ENCODE measurements at regions not wholly inside any gene's neighbourhood (a gene's known extent, or its start where the extent isn't known, plus 50 kb on each side); places are given as distances from the start of the nearest gene placed in this dataset.

DNA sequence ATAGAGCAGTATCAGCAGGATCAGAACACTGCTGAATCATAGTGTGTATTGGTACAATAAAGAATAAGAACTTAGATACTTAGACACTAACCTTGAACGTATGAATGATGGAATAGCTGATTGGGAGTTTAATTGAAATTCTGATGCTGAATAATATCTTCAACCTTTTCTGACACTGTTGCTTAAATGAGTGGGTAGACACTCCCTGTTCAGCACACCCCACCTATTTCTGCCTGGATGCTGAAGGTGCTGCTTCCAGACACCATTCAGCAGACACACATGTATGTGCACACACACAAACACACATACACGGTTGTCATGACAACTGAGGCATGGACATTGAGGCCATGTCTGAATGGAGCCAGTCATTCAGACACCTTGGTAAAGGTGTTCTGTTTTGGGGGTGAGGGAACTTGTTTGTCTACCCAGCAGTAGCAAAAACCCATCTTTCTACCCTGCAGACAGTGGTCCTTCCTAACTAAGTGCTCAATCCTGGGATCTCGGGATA, 54.3 kb downstream of the TMEM215 start:
- DNase-seq (ENCODE audit: low read depth) = no peak

DNA sequence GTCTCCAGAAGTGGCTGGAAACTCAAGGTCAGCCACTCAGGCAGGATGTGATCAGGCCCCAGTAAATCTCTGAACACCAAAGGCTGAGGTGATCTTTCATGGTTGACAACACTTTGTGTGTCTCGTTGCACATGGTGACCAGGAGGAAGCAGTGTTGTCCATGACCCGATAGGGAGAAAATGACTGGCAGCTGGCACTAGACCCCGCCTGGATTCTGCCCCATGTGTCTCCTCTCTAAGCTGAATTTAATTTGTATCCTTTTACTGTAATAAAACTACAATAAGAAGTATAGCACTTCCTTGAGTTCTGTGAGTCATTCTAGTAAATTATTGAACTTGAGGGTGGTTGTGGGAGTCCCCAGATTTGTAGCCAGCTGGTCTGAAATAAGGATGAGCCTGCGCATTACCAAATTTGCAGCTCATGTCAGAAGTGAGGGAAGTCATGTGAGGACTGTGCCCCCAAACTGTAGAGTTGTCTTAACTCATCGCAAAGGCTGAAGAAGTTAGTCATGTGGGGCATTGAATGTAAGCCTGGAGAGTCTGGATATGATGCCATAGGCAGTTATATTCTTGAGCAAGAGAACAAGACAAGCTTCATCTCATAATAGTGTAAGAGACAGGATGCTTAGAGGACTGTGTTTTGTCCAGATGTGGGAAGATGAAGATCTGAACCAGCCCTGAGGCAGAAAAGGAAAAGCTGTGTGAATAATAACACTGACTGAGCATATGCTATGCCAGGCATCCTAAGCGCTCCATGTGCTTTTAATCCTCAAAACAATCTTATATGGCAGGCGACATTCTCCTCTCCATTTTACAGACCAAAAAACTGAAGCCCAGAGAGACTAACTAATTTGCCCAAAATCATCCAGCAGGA, 55.9 kb downstream of the TMEM215 start:
- DNase-seq (ENCODE audit: low read depth) = no peak

DNA sequence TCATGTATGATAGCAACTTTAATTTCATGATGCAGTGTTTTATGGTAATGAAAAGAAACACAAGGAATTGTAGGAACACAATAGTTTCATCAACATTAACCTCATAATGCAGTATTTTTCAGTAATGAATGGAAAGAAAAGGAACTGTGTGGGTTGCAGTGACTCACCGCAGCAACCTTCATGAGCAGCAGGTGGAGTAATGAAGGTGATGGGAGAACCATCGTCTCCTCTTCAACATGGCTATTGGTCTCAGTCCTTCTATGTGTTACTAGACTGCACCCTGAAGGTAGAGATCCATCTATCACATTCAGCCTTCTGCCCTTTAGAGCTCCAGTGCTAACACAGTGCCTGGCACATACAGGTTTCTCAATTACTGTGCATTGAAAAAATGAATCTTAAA, 58.0 kb downstream of the TMEM215 start:
- DNase-seq (ENCODE audit: low read depth) = no peak

DNA sequence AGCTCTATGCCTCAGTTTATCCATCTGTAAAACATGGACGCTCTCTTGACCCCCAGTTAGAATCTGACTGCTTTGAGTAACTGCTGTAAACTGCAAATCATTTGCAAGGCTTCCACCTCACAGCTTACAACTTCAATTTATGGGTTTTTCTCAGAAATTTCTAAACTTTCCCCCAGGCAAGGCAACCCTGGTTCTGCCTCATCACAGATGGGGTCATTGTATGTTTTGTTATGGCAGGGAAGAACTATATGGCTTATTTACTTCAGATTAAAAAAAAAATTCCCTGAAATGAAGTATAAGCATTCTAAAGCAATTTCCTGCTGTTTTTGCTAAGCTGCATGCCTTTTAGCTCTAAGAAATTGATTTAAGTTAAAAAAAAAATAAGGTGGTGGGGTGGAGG, 60.0 kb downstream of the TMEM215 start:
- DNase-seq (ENCODE audit: low read depth) = no peak

DNA sequence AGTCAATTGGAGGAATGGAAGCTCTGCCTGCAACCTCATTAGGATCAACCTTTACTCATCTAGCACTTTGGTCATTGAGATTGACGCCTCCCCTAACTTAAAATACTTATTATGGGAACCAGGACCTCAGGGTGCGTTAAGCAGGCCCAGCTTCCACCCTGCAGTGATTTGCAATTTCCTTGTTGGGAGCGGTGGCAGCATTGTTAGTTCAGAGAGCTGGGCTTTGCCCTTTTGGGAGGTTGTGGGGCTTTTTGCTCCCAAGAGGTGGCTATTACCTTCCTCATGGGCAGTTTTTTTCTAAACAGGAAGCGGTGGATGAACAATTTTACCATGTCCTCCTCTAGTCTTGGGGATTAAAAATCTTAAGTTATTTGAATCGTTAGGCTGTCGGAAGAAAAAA, 60.9 kb downstream of the TMEM215 start:
- no peak for DNase-seq (ENCODE audit: low read depth)

DNA sequence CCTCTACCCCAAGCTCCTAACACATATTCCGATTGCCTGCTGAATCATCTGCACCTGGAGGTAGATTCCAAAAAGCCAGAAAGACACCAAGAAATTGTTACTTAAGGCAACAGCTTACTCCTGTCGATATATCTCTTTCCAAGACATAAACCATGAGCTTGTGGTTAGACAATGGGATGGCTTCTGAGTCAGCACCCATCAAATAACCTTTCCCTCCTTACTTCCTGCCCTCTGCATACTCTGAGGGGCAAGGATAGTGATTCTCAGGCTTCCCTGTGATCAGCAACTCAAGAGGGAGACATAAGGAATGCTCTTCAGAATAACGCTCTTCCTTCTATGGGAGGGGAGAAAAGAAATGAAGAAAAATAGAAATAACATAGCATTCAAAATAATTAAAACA, 70.9 kb downstream of the TMEM215 start:
- no peak for DNase-seq (ENCODE audit: low read depth)

DNA sequence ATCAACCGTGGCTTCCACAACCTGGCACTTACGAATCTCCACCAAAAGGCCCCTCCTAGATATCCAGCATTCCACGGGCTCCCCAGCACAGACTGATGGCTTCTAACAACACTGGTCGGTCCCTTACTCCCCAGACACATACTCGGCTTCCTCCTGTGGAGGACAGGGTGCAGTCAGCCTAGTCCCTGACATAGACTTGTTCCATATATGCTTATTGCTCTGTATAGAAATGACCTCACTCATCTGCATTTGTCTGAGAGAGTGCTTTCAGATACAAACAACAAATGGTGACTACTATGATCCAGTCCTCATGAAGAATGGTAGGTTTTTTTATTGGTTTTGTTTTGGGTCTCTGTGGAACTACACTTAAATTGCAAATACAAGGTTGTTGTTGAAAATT, 72.4 kb downstream of the TMEM215 start:
- DNase-seq (ENCODE audit: low read depth) = no peak

DNA sequence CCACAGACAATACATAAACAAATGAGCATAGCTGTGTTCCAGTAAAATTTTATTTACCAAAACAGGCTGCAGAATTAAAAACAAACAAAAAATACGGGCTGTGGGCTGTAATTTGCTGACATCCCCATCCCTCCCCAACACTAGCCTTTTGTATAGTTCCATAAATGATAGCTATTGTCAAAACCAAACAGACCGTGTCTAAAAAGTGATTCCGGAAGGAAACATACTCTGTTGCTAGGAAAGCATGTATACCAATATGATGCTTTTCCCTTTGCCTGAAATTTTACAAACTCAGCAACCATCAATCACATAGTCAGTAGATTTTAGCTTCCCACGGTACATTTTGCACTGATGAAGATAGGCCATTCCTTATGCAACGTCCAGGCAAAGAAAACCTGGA, 80.0 kb downstream of the TMEM215 start:
- DNase-seq (ENCODE audit: low read depth) = no peak

DNA sequence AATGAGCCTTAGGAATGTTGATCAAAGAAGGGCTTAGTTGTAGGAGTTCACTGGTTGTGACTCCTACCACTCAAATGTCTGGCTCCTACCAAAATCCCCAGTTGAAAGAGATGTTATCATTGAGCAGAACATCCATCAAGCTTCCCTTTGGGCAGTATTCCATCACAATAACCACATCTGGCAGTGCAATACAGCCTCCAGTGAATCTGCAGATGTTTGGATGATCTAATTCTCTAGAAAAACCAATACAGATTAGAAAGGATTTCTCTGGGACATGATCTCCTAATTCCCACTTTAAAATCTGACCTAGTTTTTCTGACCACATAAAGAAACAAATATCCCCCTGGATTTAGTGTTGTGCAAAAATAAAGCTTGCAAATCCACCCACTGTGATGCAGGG, 81.6 kb downstream of the TMEM215 start:
- DNase-seq (ENCODE audit: low read depth) = no peak

DNA sequence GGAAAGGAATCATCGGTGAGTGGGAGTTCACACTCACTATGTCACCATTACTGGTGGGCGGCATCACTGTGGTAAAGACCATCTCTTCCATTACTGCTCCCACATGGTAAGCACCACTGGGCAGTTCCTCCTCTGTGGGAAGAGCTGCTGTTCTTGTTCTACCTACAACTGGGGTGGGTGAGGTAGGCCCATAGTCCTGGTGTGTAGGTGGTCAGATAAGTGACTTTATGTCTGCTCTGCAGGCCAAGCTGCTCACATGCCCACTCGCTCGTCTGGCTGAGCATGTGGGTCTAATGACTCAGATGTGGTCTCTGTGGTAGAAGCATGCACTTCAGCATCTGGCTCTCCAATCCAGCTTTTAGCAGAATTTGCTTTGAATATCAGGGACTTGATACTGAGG, 82.9 kb downstream of the TMEM215 start:
- DNase-seq (ENCODE audit: low read depth) = no peak

DNA sequence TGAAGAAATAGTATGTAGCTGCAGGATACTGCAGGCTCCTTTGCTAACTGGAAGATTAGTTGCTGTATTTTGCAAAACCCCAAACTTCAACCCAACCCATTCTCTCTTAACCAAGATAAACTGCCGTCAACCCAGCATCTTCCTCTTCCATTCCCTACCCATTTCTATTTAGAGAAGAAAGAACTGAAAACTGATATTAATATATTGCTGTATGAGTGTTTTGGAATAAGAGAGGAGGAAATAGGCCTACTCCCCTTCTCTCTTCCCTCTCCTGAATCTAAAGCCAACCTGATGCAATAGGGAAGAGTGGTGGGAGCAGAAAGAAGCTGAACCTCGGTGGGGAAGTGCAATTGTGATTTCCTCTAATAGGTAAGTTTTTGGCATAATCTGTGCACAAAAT, 83.7 kb downstream of the TMEM215 start:
- no peak for DNase-seq (ENCODE audit: low read depth)

DNA sequence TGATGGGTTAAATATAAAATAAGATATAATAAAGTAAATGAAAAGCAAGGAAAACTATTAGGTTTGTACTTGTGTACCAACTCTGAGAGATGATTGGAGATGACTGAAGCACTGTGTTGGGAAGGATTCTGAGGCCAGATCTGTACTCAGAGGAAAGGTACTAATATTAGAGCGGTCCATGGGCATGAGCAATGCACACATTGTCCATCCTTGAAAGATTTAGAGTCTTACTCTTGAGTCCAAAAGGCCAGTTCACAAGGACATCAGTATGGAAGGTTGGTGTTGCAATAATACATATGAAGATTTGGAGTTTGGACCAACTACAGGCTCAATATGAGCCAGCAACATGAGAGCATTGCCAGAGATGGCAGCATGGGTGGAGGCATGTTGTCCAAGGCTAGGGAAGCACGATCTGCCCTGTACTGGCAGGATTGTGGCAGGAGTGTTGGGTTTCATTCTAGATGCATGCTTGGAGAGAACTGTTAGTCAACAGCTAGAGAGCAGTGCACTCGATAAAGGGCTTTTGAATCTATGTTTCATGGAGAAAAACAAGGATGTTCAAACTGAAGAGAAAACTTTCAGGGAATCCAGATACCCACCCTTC, 84.4 kb downstream of the TMEM215 start:
- DNase-seq (ENCODE audit: low read depth) = no peak

DNA sequence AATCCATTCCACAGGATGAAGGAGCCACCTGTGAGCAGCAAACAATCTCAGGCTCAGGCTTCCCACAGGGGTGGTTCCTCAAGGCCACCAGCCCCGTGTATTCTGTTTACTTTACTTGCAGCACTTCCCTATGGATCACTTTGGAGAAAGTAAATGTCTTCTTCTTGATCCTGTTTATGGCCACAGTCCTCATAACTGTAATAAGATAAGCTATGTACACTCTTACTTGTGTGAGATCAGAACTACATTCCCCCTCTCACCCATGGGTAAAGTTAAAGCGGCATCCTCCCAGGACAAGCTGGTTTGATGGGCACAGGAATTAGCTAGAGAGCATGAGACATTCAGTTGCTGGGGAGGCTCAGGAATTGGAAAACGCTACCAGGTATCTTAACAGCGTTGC, 86.1 kb downstream of the TMEM215 start:
- no peak for DNase-seq (ENCODE audit: low read depth)

DNA sequence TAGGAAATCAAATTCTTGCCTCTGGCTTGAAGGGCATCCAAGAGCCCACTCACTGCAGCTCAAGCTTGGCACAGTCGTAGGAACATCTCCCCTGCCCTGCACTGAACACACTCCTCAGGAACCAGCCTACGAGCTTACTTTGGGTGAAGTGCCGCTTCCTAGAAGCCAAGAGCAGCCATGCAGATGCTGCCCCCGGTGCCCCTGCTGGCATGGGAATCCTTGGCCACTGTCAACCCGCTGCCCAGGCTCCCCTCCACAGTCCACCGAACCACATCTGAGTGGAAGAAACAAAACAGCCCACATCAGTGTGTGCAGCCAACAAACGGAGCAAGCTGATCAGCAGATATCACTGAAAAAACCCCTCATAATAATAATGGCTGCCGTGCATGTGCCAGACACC, 89.8 kb downstream of the TMEM215 start:
- DNase-seq (ENCODE audit: low read depth) = no peak

DNA sequence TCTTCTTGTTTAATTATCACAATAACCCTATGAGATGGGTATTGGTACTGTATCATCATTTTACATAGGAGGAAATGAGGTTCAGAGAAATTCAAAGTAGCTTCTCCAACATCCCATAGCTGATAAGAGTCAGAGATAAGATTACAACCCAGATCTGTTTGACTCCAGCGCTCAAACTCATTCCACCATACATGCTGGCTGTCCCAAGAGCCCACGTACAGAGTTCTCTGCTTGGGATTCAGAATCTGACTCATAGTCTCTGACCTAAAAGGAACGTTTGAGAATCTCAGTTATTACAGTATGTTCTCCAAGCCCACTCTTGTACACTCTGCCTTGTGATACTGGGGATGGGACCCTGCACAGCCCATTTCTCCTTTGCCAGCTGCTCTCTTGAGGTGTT, 90.2 kb downstream of the TMEM215 start:
- DNase-seq (ENCODE audit: low read depth) = no peak

DNA sequence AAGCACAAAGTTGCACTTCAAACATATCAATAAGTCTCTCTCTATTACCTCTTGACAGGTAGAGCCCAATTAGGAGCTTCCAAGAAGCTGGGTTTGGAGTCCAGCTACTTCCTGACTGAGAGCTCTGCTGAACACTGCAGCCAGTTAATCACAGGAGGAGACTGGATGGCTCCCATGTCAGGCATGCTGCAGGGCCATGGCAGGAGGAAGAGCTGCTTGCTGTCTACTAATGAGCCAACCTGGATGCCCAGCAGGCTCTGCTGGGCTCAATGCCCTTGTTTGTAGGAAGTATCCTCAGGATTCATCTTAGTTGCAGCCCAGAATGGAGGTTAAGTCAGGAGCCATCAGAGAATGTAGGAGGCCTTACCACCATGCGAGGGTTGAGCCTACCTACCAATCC, 91.9 kb downstream of the TMEM215 start:
- no peak for DNase-seq (ENCODE audit: low read depth)

DNA sequence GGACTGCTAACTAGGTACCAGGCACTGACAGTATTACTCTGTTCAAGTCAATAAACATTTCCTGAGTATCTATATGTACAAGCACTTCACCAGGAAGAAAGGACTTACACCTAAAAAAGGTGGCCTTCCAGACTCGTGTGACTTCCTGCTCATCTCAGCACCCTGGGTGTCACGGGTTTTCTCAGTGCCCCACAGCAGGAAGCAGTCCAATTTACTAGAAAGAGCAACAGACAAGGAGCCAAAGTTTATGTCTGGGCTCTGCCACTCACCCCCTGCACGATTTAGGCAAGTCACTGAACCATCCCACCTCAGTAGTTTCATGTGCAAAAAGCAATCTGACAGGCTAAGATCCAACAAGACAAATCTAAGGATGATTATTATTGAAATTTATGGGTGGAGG, 92.4 kb downstream of the TMEM215 start:
- DNase-seq (ENCODE audit: low read depth) = no peak

DNA sequence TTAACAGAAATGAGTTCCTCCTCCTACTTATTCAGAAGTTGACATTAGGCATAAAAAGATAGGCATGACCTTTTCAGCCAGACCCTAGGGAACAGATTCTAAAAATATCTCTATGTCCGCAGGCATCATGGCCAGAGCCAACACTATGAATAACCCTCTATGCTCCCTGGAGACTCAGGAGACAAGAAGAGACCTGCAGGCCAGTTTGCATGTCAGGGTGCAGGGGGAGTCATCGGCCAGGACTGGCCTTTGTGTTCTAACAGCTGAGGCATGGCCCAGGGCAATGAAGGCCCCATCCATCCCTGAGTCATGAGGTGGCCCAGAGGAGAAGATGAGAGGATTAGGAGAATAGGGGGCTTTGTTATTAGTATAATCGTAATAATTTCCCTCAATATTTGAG, 93.8 kb downstream of the TMEM215 start:
- no peak for DNase-seq (ENCODE audit: low read depth)

DNA sequence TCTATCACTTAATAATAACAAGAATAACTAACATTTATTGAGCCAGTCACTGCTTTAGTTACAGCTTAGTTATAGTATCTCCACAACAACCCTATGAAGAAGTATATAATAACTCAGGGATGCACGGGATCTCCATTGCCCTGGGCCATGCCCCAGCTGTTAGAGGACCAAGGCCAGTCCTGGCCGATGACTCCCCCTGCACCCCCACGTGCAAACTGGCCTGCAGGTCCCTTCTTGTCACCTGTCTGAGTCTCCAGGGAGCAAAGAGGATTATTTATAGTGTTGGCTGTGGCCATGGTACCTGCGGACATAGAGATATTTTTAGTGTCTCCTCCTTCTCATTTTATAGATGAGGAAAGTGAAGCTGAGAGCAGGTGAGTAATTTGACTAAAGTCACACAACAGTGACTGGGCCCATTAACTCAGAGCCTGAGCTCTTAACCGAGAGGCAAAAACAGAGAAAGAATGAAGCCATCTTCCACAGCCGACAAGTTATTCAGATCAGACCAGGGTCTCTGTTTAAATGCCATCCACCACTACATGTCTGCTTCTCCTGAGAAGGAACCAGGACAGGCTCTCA, 94.4 kb downstream of the TMEM215 start:
- no peak for DNase-seq (ENCODE audit: low read depth)

DNA sequence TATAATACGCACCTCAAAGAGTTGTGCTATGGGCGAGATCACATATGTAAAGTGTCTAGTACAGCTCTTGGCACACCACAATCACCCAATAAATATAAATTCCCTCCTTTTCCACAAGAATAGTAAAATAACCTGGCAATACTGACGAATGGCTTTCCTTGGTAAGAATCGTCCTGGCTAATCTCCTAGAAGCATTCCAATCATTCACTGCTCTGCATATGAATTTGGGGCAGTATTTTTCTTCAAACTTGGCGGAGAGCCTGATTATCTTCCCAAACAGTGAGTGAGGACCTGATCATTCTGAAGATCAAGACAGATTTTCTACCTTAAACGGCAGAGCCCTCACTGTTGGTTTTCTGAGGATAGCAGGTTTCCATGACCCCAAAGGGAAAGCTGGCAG, 96.0 kb downstream of the TMEM215 start:
- no peak for DNase-seq (ENCODE audit: low read depth)

DNA sequence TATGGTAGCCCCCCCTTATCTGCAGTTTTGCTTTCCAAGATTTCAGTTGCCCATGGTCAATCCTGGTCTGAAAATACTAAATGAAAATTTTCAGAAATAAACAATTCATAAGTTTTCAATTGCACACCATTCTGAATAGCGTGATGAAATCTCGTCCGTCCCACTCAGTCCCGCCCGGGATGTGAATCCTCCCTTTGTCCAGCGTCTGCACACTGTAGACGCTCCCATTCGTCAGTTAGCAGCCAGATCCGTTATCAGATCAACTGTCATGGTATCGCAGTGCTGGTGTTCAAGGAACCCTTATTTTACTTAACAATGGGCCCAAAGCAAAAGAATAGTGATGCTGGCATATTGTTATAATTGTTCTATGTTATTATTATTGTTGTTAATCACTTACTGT, 98.6 kb downstream of the TMEM215 start:
- no peak for DNase-seq (ENCODE audit: low read depth)

DNA sequence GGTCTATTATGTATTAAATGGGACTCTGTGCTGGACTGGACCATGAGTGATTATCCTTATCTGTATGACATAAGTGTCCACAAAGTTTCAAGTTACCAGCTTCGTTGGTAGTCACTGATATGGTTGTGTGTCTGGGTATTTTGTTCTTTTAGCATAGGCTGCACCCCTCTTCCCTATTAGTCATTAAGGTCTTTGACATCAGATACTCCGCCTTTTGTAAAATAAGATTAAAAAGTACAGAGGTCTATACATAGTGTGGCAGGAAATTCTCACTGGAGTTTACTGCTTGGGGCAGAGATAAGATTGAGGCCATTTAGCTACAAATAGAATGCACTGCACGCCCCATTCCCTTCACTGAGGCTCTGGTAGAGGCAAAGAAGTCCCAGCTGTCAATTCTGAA, 99.4 kb downstream of the TMEM215 start:
- DNase-seq (ENCODE audit: low read depth) = no peak

DNA sequence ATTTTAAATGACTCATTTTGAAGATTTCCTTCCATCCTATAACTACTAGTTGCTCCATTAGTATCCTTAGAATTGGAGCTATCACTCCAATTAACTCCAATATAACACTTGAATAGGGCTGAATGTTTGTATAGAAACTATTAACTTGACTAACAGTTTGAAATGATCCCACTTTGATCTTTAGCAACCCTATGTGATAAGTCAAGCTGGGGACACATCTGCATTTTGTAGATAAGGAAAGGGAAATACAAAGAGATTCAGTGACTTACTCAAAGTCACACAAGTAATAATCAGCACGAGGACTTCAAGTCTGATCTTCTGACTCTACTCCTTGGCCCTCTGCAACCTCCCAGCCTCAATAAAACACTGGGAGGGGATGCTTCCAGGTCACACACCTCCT, 101.1 kb downstream of the TMEM215 start:
- DNase-seq (ENCODE audit: low read depth) = no peak
